Adrenal gland (tissue), 9 donors: ENCODE measurements at regions not wholly inside any gene's neighbourhood (a gene's known extent, or its start where the extent isn't known, plus 50 kb on each side); places are given as distances from the start of the nearest gene placed in this dataset.

Experiments used
- DNase-seq, 7 donors: peaks; one replicate each; pipeline ENCODE4 v3.0.0-alpha.2; 2019 to 2020
- H3K27ac ChIP-seq, 5 donors: fragments of 200-600 bp; sonication (generic) in 4 of 5; 1 replicate in 3 of 5; 2 replicates in 2 of 5; pipeline versions ENCODE4 v1.5.1 to v1.8.0; 2016 to 2020; ENCODE audit warnings: mild to moderate bottlenecking in 1 of 5
- H3K27me3 ChIP-seq: fragments of 200-600 bp; 2 replicates; pipeline ENCODE4 v1.8.0; 2021
- H3K36me3 ChIP-seq, 2 donors: fragments of 200-600 bp; replicated peaks in 1 of 2; 1 replicate in 1 of 2; 2 replicates in 1 of 2; pipeline versions ENCODE4 v1.5.1 to v1.8.0; 2018 to 2022
- H3K4me1 ChIP-seq, 2 donors: fragments of 200-600 bp; replicated peaks in 1 of 2; 1 replicate in 1 of 2; 2 replicates in 1 of 2; pipeline versions ENCODE4 v1.5.1 to v1.8.0; 2018 to 2021
- H3K4me3 ChIP-seq, 4 donors: fragments of 200-600 bp; sonication (generic) in 3 of 4; one replicate each; pipeline ENCODE4 v1.5.1; 2016 to 2018
- H3K9me3 ChIP-seq, 3 donors: fragments of 200-600 bp; sonication (generic) in 1 of 3; replicated peaks in 1 of 3; 1 replicate in 2 of 3; 2 replicates in 1 of 3; pipeline versions ENCODE4 v1.5.1 to v1.8.0; 2016 to 2021
- CTCF ChIP-seq, 6 experiments: fragments of 450-650 bp in 4 of 6; fragments of 200-600 bp in 2 of 6; sonication (generic) in 1 of 6; IDR thresholded peaks; 1 replicate in 5 of 6; 2 replicates in 1 of 6; pipeline versions ENCODE4 v1.5.1 to v1.8.0; 2016 to 2021; ENCODE audit warnings: antibody characterized with exemption in 6 of 6, mild to moderate bottlenecking in 2 of 6, moderate library complexity in 1 of 6
- POLR2A ChIP-seq, 2 donors: fragments of 450-650 bp; IDR thresholded peaks; one replicate each; pipeline ENCODE4 v1.6.1; 2017; ENCODE audit warnings: antibody characterized with exemption in 2 of 2, mild to moderate bottlenecking in 2 of 2, moderate library complexity in 1 of 2
- WGBS, 4 donors: extraction: QIAGEN DNeasy Blood & Tissue Kit in 2 of 4; methylation state at CpG; one replicate each; pipeline versions ENCODE4 v1.1.5 to v1.1.7; 2013 to 2017; 5-methylcytosine and 5-hydroxymethylcytosine counted together
- intact Hi-C, 2 donors: fragments of 100-400 bp; cut with DNase I; formaldehyde crosslinking; loops; one replicate each; pipeline versions ENCODE4 v1.14.1 to v1.15.0; 2022 to 2023
- donor health status: healthy with polysubstance abuse.
- donor health status: Bipolar disorder and iron deficiency.
- donor health status: DM: yes; HTN: yes; CAD: no.
- donor health status: DM: no; HTN: no; CAD: no.
- donor health status: DM: no; HTN: no; CAD: no.

- no peak for TF ChIP-seq CTCF (IDR thresholded peaks at IDR 0.05)
- TF ChIP-seq POLR2A (IDR thresholded peaks at IDR 0.05) = no peak
- no peak for DNase-seq
- 44 to 66% (median 56%) methylated on average over 4 of the region's 4 CpGs for WGBS, 4 donors
- Histone ChIP-seq H3K27me3 (no peaks in the 10 kb centered on the region), H3K9me3 (no peaks in the 10 kb centered on the region), H3K27ac (no peak overlapping the region), H3K36me3 (no peaks in the 10 kb centered on the region), H3K4me1 (no peaks in the 10 kb centered on the region), H3K4me3 (no peak overlapping the region)
- intact Hi-C loops = no loop called here
These were observed 392.0 kb downstream of the EFNA5 start for GRCh38 chr5:107278774-107279173.

- H3K36me3 ChIP-seq = no peaks in the 10 kb centered on the region
- no peak for TF ChIP-seq CTCF (IDR thresholded peaks at IDR 0.05)
- TF ChIP-seq POLR2A (IDR thresholded peaks at IDR 0.05) = no peak
These were observed 393.1 kb downstream of the EFNA5 start for GRCh38 chr5:107277485-107278125.

GRCh38 chr5:107275333-107275732, 395.4 kb downstream of the EFNA5 start:
- intact Hi-C loops = no loop called here
- no peak for DNase-seq
- WGBS, 4 donors = 0 to 34% (median 13%) methylated on average over 1 of the region's 1 CpG

More at GRCh38 chr5:107277485-107278125, 393.1 kb downstream of the EFNA5 start:
- H3K4me1 ChIP-seq = no peaks in the 10 kb centered on the region
- DNase-seq = no peak
- no peak overlapping the region for H3K4me3 ChIP-seq
- intact Hi-C loops = no loop called here
- no peak overlapping the region for H3K27ac ChIP-seq
- H3K27me3 ChIP-seq = no peaks in the 10 kb centered on the region
- no peaks in the 10 kb centered on the region for H3K9me3 ChIP-seq
- WGBS, 4 donors = 79 to 91% (median 82%) methylated on average over 5 of the region's 5 CpGs

GRCh38 chr5:107274571-107274970, 396.2 kb downstream of the EFNA5 start:
- H3K27me3 ChIP-seq = no peaks in the 10 kb centered on the region
- H3K9me3 ChIP-seq = no peaks in the 10 kb centered on the region
- 72 to 93% (median 89%) methylated on average over 1 of the region's 1 CpG for WGBS, 4 donors
- H3K36me3 ChIP-seq = no peaks in the 10 kb centered on the region
- H3K4me1 ChIP-seq = no peaks in the 10 kb centered on the region
- H3K27ac ChIP-seq = no peak overlapping the region
- no peak overlapping the region for H3K4me3 ChIP-seq
- DNase-seq = no peak
- no peak for TF ChIP-seq CTCF (IDR thresholded peaks at IDR 0.05)
- no peak for TF ChIP-seq POLR2A (IDR thresholded peaks at IDR 0.05)
- intact Hi-C loops = no loop called here

More at GRCh38 chr5:107275333-107275732, 395.4 kb downstream of the EFNA5 start:
- no peak overlapping the region for H3K27ac ChIP-seq
- H3K27me3 ChIP-seq = no peaks in the 10 kb centered on the region
- no peaks in the 10 kb centered on the region for H3K36me3 ChIP-seq
- H3K9me3 ChIP-seq = no peaks in the 10 kb centered on the region
- TF ChIP-seq CTCF (IDR thresholded peaks at IDR 0.05) = no peak
- TF ChIP-seq POLR2A (IDR thresholded peaks at IDR 0.05) = no peak
- H3K4me3 ChIP-seq = no peak overlapping the region
- H3K4me1 ChIP-seq = no peaks in the 10 kb centered on the region
